HCT116 (cell line): ENCODE measurements at regions not wholly inside any gene's neighbourhood (a gene's known extent, or its start where the extent isn't known, plus 50 kb on each side); places are given as distances from the start of the nearest gene placed in this dataset.

Source experiments
- ATAC-seq: fragments of 200-7000 bp; cut with Tn5 transposase; 2 replicates; pipeline ENCODE4 v1.9.1; 2020; ENCODE audit warnings: mild to moderate bottlenecking, moderate library complexity
- BruUV-seq: library from RNA; stranded (reverse); fragments of 400-500 nt; replicated peaks from 2 replicates; lab custom pipeline; 2021; lab: Mats Ljungman, UMichigan
- CTCF ChIA-PET: fragments of 300-600 bp; sonication (Branson Sonifier 250); formaldehyde crosslinking; loops from one replicate; lab custom pipeline; 2021; ENCODE audit warnings: antibody characterized with exemption; lab: Charles Lee
- POLR2A ChIA-PET: fragments of 300-600, 350-600 bp; sonication (Branson Sonifier 250); formaldehyde crosslinking; loops from one replicate; lab custom pipeline; 2021; ENCODE audit warnings: antibody characterized with exemption; lab: Charles Lee
- RAD21 ChIA-PET, 2 experiments: fragments of 300-600 bp; sonication (Branson Sonifier 250); formaldehyde crosslinking; loops; one replicate each; lab custom pipeline; 2023; ENCODE audit warnings: low total read pairs in 2 of 2; ENCODE audit not compliant: uncharacterized antibody in 2 of 2, unreplicated experiment in 2 of 2, low non-redundant PET in 1 of 2; lab: Charles Lee
- DNase-seq: peaks from one replicate; pipeline ENCODE4 v3.0.0-alpha.2; 2010; ENCODE audit warnings: low read depth, low spot score
- H2AFZ ChIP-seq: fragments of 200-600 bp; shearing (Covaris generic), sonication (generic); 2 replicates; pipeline ENCODE4 v1.6.1; 2017; ENCODE audit warnings: low read depth, mixed run types, mixed read lengths, antibody characterized with exemption, low read length; ENCODE audit not compliant: poor library complexity, severe bottlenecking
- H3K27ac ChIP-seq: 2 replicates; pipeline ENCODE4 v1.5.1; 2012; ENCODE audit warnings: low read depth, low read length
- H3K27me3 ChIP-seq: fragments of 200-600 bp; sonication (generic); 2 replicates; pipeline ENCODE4 v1.6.1; 2016; ENCODE audit warnings: mixed run types, low read length, mixed read lengths; ENCODE audit not compliant: insufficient read depth
- H3K36me3 ChIP-seq, 2 experiments: fragments of 200-500 bp in 1 of 2; fragments of 200-600 bp in 1 of 2; sonication (Bioruptor generic) in 1 of 2; sonication (generic) in 1 of 2; 2 replicates each; pipeline versions ENCODE4 v1.5.1 to v1.6.1; 2014 to 2016; ENCODE audit warnings: low read length in 2 of 2, inconsistent platforms in 1 of 2, mixed read lengths in 1 of 2, mixed run types in 1 of 2; ENCODE audit not compliant: insufficient read depth in 2 of 2, control insufficient read depth in 1 of 2
- H3K4me1 ChIP-seq, 2 experiments: fragments of 200-600 bp in 1 of 2; sonication (generic) in 1 of 2; 2 replicates each; pipeline versions ENCODE4 v1.5.1 to v1.6.1; 2012 to 2017; ENCODE audit warnings: low read length in 2 of 2, inconsistent platforms in 1 of 2, mild to moderate bottlenecking in 1 of 2, mixed read lengths in 1 of 2, mixed run types in 1 of 2, moderate library complexity in 1 of 2; ENCODE audit not compliant: insufficient read depth in 2 of 2, control insufficient read depth in 1 of 2
- H3K4me2 ChIP-seq: fragments of 200-600 bp; sonication (generic); 2 replicates; pipeline ENCODE4 v1.6.1; 2017; ENCODE audit warnings: mixed run types, low read length, mixed read lengths
- H3K4me3 ChIP-seq, 2 experiments: fragments of 200-600 bp in 1 of 2; sonication (generic) in 1 of 2; replicated peaks in 1 of 2; 2 replicates each; pipeline ENCODE4 v1.5.1; 2011 to 2016; ENCODE audit warnings: low read length in 2 of 2, control low read depth in 1 of 2, low read depth in 1 of 2, mild to moderate bottlenecking in 1 of 2, mixed read lengths in 1 of 2, mixed run types in 1 of 2
- H3K79me2 ChIP-seq: fragments of 200-600 bp; sonication (generic); 2 replicates; pipeline ENCODE4 v1.6.1; 2017; ENCODE audit warnings: mild to moderate bottlenecking, mixed run types, low read length, moderate library complexity, mixed read lengths; ENCODE audit not compliant: insufficient read depth
- H3K9ac ChIP-seq: fragments of 200-600 bp; sonication (generic); 2 replicates; pipeline ENCODE4 v1.6.1; 2016; ENCODE audit warnings: low read length, mixed read lengths
- H3K9me2 ChIP-seq: fragments of 200-600 bp; sonication (generic), shearing (Covaris generic); 2 replicates; pipeline ENCODE4 v1.6.1; 2017; ENCODE audit warnings: mixed run types, mild to moderate bottlenecking, moderate library complexity; ENCODE audit not compliant: insufficient read depth
- H3K9me3 ChIP-seq, 2 experiments: fragments of 200-500 bp in 1 of 2; fragments of 200-600 bp in 1 of 2; sonication (Bioruptor generic) in 1 of 2; sonication (generic) in 1 of 2; 2 replicates each; pipeline ENCODE4 v1.6.1; 2014 to 2017; ENCODE audit warnings: low read length in 2 of 2, mixed read lengths in 2 of 2, inconsistent platforms in 1 of 2, low read depth in 1 of 2, mild to moderate bottlenecking in 1 of 2, mixed run types in 1 of 2, moderate library complexity in 1 of 2; ENCODE audit not compliant: control insufficient read depth in 1 of 2, insufficient read depth in 1 of 2
- H4K20me1 ChIP-seq: fragments of 200-600 bp; sonication (generic), shearing (Covaris generic); 2 replicates; pipeline ENCODE4 v1.6.1; 2017; ENCODE audit warnings: mixed run types, mild to moderate bottlenecking, moderate library complexity; ENCODE audit not compliant: insufficient read depth
- CBX3 ChIP-seq: IDR thresholded peaks from 2 replicates; pipeline ENCODE4 v1.6.1; 2012; ENCODE audit warnings: low read depth
- CEBPB ChIP-seq: IDR thresholded peaks from 2 replicates; pipeline ENCODE4 v1.6.1; 2012; ENCODE audit warnings: low read depth
- EGR1 ChIP-seq: IDR thresholded peaks from 2 replicates; pipeline ENCODE4 v1.6.1; 2012; ENCODE audit warnings: low read depth
- ELF1 ChIP-seq: IDR thresholded peaks from 2 replicates; pipeline ENCODE4 v1.6.1; 2012; ENCODE audit warnings: low read depth, borderline replicate concordance
- EZH2 ChIP-seq: fragments of 200-600 bp; sonication (generic); IDR thresholded peaks from 2 replicates; pipeline ENCODE4 v1.6.1; 2017; ENCODE audit warnings: antibody characterized with exemption, mixed run types
- FOSL1 ChIP-seq: IDR thresholded peaks from 2 replicates; pipeline ENCODE4 v1.6.1; 2012; ENCODE audit warnings: low read depth
- JUND ChIP-seq: IDR thresholded peaks from 2 replicates; pipeline ENCODE4 v1.6.1; 2012
- POLR2A ChIP-seq: IDR thresholded peaks from 2 replicates; pipeline ENCODE4 v1.7.0; 2011; ENCODE audit warnings: borderline replicate concordance; ENCODE audit not compliant: insufficient read depth, insufficient read length; ENCODE audit errors: extremely low read depth
- RAD21 ChIP-seq: IDR thresholded peaks from 2 replicates; pipeline ENCODE4 v1.6.1; 2012; ENCODE audit warnings: low read depth, mild to moderate bottlenecking
- SP1 ChIP-seq: IDR thresholded peaks from 2 replicates; pipeline ENCODE4 v1.6.1; 2012; ENCODE audit warnings: low read depth
- YY1 ChIP-seq: IDR thresholded peaks from 2 replicates; pipeline ENCODE4 v1.6.1; 2011; ENCODE audit warnings: low read length, low read depth, moderate library complexity, mild to moderate bottlenecking; ENCODE audit not compliant: insufficient replicate concordance; ENCODE audit errors: extremely low read depth
- ZFX ChIP-seq: fragments of 450-650 bp; IDR thresholded peaks from 2 replicates; pipeline ENCODE4 v1.6.1; 2017
- ZNF274 ChIP-seq: fragments of 200-500 bp; sonication (Bioruptor generic); IDR thresholded peaks from 2 replicates; pipeline ENCODE4 v1.6.1; 2014; ENCODE audit warnings: mild to moderate bottlenecking, low read depth, low read length, inconsistent platforms
- intact Hi-C: fragments of 100-400 bp; cut with micrococcal nuclease; formaldehyde crosslinking; loops from 2 replicates; pipeline ENCODE4 v1.10.0; 2022
- TF ChIP-seq, protein P1 (sequence below): IDR thresholded peaks from 2 replicates; pipeline ENCODE4 v1.6.1; 2011; ENCODE audit warnings: mild to moderate bottlenecking, low read length, moderate library complexity; ENCODE audit not compliant: insufficient replicate concordance; ENCODE audit errors: extremely low read depth
- TF ChIP-seq, protein P2 (sequence below): IDR thresholded peaks from 2 replicates; pipeline ENCODE4 v1.6.1; 2012
- TF ChIP-seq, protein P3 (sequence below): IDR thresholded peaks from 2 replicates; pipeline ENCODE4 v1.6.1; 2012

DNA sequence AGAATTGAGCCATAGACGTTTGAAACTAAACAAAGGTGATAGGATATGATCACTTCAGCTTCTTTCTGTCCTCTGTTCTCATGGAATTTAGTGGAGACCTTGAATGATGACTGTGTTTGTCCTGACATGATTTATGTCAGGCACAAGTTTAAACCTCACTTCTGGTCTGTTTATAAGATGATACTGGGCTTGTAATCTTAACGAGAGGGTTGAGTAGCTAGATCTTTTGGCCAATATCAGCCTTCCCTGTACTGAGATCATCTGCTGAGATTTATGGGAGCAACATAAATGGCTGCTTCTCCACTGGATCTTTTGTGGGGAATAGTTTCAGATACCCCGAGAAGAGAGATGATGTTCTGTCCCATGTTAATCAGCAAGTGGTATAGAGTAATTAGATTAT, 121.8 kb upstream of the OBI1 start:
- DNase-seq (no peak), ATAC-seq (no peak)
- intact Hi-C loops = no loop called here
- H3K27me3 ChIP-seq = peaks cover 75% of the 10 kb centered on the region
- no peaks in the 10 kb centered on the region for H4K20me1 ChIP-seq
- BruUV-seq = no TSS peak
- no peak overlapping the region for H3K9ac ChIP-seq
- CTCF ChIA-PET = no interaction called here
- no peaks in the 10 kb centered on the region for H3K9me2 ChIP-seq
- POLR2A ChIA-PET = no interaction called here
- no peak overlapping the region for H2AFZ ChIP-seq
- RAD21 ChIA-PET = no interaction called here
- no peak overlapping the region for H3K4me2 ChIP-seq
- no peaks in the 10 kb centered on the region for H3K79me2 ChIP-seq
- TF ChIP-seq RAD21 (no peak), ZFX (no peak), POLR2A (no peak), FOSL1 (no peak), EGR1 (no peak), ZNF274 (no peak), CBX3 (no peak), JUND (no peak), EZH2 (no peak), ELF1 (no peak), SP1 (no peak), YY1 (no peak), CEBPB (no peak)
- TF ChIP-seq, protein P1, sequence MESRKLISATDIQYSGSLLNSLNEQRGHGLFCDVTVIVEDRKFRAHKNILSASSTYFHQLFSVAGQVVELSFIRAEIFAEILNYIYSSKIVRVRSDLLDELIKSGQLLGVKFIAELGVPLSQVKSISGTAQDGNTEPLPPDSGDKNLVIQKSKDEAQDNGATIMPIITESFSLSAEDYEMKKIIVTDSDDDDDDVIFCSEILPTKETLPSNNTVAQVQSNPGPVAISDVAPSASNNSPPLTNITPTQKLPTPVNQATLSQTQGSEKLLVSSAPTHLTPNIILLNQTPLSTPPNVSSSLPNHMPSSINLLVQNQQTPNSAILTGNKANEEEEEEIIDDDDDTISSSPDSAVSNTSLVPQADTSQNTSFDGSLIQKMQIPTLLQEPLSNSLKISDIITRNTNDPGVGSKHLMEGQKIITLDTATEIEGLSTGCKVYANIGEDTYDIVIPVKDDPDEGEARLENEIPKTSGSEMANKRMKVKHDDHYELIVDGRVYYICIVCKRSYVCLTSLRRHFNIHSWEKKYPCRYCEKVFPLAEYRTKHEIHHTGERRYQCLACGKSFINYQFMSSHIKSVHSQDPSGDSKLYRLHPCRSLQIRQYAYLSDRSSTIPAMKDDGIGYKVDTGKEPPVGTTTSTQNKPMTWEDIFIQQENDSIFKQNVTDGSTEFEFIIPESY = no peak
- TF ChIP-seq, protein P2, sequence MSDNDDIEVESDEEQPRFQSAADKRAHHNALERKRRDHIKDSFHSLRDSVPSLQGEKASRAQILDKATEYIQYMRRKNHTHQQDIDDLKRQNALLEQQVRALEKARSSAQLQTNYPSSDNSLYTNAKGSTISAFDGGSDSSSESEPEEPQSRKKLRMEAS = no peak
- TF ChIP-seq, protein P3, sequence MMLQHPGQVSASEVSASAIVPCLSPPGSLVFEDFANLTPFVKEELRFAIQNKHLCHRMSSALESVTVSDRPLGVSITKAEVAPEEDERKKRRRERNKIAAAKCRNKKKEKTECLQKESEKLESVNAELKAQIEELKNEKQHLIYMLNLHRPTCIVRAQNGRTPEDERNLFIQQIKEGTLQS = no peak
- no peaks in the 10 kb centered on the region for H3K9me3 ChIP-seq
- no peaks in the 10 kb centered on the region for H3K4me1 ChIP-seq
- H3K36me3 ChIP-seq = no peaks in the 10 kb centered on the region
- no peak overlapping the region for H3K27ac ChIP-seq
- H3K4me3 ChIP-seq = no peak overlapping the region
